A673 (cell line): ENCODE measurements at regions not wholly inside any gene's neighbourhood (a gene's known extent, or its start where the extent isn't known, plus 50 kb on each side); places are given as distances from the start of the nearest gene placed in this dataset.
"Not testable (repeated sequence)": the region's sequence is repeated elsewhere in the genome, so short reads cannot be mapped to it uniquely, and the experiment has no call there.

Experiments used
- EZH2 ChIP-seq: fragments of 200-600 bp; sonication (generic); IDR thresholded peaks from 2 replicates; pipeline ENCODE4 v1.6.1; 2017; ENCODE audit warnings: borderline replicate concordance, low read depth, mild to moderate bottlenecking, mixed read lengths, antibody characterized with exemption, low read length; ENCODE audit not compliant: poor library complexity, severe bottlenecking
- TF ChIP-seq, protein P1 (sequence below): fragments of 300-800, 200-600 bp; sonication (generic); conservative IDR thresholded peaks from 2 replicates; pipeline ENCODE4 v1.5.1; 2017; ENCODE audit warnings: low read depth, mild to moderate bottlenecking, antibody characterized with exemption, low read length, moderate library complexity, mixed read lengths

DNA sequence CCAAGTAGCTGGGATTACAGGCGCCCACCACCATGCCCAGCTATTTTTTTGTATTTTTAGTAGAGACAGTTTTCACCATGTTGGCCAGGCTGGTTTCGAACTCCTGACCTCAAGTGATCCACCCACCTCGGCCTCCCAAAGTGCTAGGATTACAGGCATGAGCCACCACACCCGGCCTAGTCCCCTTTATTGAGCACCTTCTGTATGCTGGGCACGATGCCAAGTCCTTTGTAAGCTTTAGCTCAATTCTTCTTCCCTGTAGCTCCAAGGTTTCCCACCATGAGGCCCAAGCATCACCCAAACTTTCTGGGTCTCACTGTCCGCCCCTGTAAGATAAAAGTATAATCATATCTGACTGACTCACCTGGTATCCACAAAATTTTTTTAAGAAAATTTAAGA lies 196.6 kb upstream of the LINGO1 start:
- TF ChIP-seq, protein P1, sequence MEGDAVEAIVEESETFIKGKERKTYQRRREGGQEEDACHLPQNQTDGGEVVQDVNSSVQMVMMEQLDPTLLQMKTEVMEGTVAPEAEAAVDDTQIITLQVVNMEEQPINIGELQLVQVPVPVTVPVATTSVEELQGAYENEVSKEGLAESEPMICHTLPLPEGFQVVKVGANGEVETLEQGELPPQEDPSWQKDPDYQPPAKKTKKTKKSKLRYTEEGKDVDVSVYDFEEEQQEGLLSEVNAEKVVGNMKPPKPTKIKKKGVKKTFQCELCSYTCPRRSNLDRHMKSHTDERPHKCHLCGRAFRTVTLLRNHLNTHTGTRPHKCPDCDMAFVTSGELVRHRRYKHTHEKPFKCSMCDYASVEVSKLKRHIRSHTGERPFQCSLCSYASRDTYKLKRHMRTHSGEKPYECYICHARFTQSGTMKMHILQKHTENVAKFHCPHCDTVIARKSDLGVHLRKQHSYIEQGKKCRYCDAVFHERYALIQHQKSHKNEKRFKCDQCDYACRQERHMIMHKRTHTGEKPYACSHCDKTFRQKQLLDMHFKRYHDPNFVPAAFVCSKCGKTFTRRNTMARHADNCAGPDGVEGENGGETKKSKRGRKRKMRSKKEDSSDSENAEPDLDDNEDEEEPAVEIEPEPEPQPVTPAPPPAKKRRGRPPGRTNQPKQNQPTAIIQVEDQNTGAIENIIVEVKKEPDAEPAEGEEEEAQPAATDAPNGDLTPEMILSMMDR = not testable (repeated sequence)
- TF ChIP-seq EZH2 = not testable (repeated sequence)
